ENCODE measurements at regions not wholly inside any gene's neighbourhood (a gene's known extent, or its start where the extent isn't known, plus 50 kb on each side); places are given as distances from the start of the nearest gene placed in this dataset.

DNA sequence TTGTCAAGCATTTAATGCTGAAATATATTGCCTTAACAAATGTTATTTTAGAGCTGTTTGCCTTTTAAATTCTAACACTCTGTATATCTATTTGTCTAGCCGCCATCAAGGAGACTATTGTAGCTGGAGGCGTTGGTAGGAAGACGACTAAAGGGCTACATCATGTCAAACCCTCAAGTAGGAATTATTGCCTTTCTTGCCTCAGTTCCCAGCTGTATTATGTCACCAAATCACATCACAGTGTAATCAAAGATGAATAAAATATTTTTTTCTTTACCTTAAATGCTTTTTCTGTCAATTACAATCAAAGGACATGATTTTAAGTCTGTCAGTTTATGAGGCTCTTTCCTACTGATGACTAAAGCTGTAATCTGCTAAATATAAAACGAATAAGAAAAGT is 233.1 kb downstream of the ZIC4 start:
- no peak overlapping the region for H3K27ac ChIP-seq (ENCODE audit: low read depth, low read length)
- H4K8ac ChIP-seq (ENCODE audit: low read depth, low read length) = no peak overlapping the region
- H3K27me3 ChIP-seq (ENCODE audit: insufficient read depth, low read length, poor library complexity) = no peaks in the 10 kb centered on the region
- no peak overlapping the region for H2BK5ac ChIP-seq (ENCODE audit: low read length)
- no peak overlapping the region for H3K4ac ChIP-seq (ENCODE audit: low read depth, low read length)
- no peak overlapping the region for H3K23ac ChIP-seq (ENCODE audit: low read length)
- H4K5ac ChIP-seq (ENCODE audit: low read length) = no peak overlapping the region
- H2BK15ac ChIP-seq (replicated peaks; ENCODE audit: low read depth) = no peak overlapping the region
- H3K4me1 ChIP-seq (ENCODE audit: control insufficient read depth, low read depth, low read length) = no peaks in the 10 kb centered on the region
- no peaks in the 10 kb centered on the region for H3K79me2 ChIP-seq (ENCODE audit: control insufficient read depth, insufficient read depth, low read length)
- no peak overlapping the region for H3K9ac ChIP-seq (ENCODE audit: low read length)
- no peak overlapping the region for H2AK5ac ChIP-seq (ENCODE audit: low read length)
- no peaks in the 10 kb centered on the region for H3K36me3 ChIP-seq (ENCODE audit: control insufficient read depth, insufficient read depth, low read length)
- no peak overlapping the region for H3K56ac ChIP-seq (ENCODE audit: low read length)
- H2BK120ac ChIP-seq (ENCODE audit: low read depth, low read length) = no peak overlapping the region
- H3K4me3 ChIP-seq (ENCODE audit: low read length) = no peak overlapping the region
- H3K79me1 ChIP-seq (ENCODE audit: low read length) = no peaks in the 10 kb centered on the region
- WGBS (ENCODE audit: extremely low coverage, insufficient coverage, low lambda C conversion rate) = no CpG with 5 or more reads among the region's 4 CpGs
- no peak overlapping the region for H3K4me2 ChIP-seq (ENCODE audit: low read length)
- no peak overlapping the region for H3K18ac ChIP-seq (ENCODE audit: low read length)
- DNase-seq = no peak

DNA sequence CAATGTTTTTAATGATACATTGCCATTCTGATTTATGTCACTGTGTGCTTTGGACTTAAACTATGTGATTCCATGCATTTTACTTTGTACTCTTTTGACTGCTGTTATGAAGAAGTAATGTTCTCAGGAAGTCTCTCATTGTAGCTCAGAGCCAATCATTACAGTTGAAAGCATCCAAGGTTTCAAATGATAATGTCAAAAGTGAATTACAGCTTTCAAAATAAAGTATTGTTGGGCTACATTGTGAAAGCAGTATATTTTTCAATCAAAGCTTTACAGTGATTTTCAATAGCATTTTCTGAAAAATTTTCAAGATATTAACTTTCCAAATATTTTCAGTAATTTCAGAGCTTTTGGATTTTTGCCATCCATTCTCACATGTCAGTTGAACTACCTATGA is 243.6 kb downstream of the ZIC4 start:
- H4K8ac ChIP-seq (ENCODE audit: low read depth, low read length) = no peak overlapping the region
- no peak overlapping the region for H2AK5ac ChIP-seq (ENCODE audit: low read length)
- no peak overlapping the region for H3K56ac ChIP-seq (ENCODE audit: low read length)
- H3K79me1 ChIP-seq (ENCODE audit: low read length) = no peaks in the 10 kb centered on the region
- H3K27ac ChIP-seq (ENCODE audit: low read depth, low read length) = no peak overlapping the region
- no peak overlapping the region for H3K4ac ChIP-seq (ENCODE audit: low read depth, low read length)
- H3K27me3 ChIP-seq (ENCODE audit: insufficient read depth, low read length, poor library complexity) = no peaks in the 10 kb centered on the region
- no peak overlapping the region for H3K23ac ChIP-seq (ENCODE audit: low read length)
- peaks cover 4% of the 10 kb centered on the region for H3K4me1 ChIP-seq (ENCODE audit: control insufficient read depth, low read depth, low read length)
- H2BK5ac ChIP-seq (ENCODE audit: low read length) = no peak overlapping the region
- H3K4me3 ChIP-seq (ENCODE audit: low read length) = no peak overlapping the region
- no peak overlapping the region for H4K5ac ChIP-seq (ENCODE audit: low read length)
- H3K9ac ChIP-seq (ENCODE audit: low read length) = no peak overlapping the region
- no peak overlapping the region for H3K4me2 ChIP-seq (ENCODE audit: low read length)
- H3K79me2 ChIP-seq (ENCODE audit: control insufficient read depth, insufficient read depth, low read length) = no peaks in the 10 kb centered on the region
- H2BK120ac ChIP-seq (ENCODE audit: low read depth, low read length) = no peak overlapping the region
- H3K18ac ChIP-seq (ENCODE audit: low read length) = no peak overlapping the region
- H3K36me3 ChIP-seq (ENCODE audit: control insufficient read depth, insufficient read depth, low read length) = no peaks in the 10 kb centered on the region
- no peak for DNase-seq
- H2BK15ac ChIP-seq (replicated peaks; ENCODE audit: low read depth) = no peak overlapping the region

DNA sequence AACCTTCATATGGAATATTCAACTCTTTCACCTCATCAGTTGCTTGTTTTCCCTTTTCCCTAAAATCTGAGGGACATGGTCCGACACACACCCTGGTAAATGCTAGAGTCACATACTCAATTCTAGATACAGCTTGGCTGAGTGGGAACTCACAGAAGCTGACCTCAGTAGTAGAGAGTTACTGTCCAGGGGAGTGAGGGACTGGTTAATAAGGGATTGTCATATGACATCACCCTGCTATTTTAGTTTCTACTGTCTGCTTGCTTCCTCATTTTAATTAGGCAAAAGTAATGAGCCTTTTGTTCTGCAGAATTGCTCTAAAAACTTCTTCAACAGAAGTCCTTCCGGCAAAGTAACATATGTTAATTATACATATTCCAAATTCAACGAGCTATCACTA is 244.5 kb downstream of the ZIC4 start:
- Histone ChIP-seq H3K27me3 (ENCODE audit: insufficient read depth, low read length, poor library complexity) (no peaks in the 10 kb centered on the region), H3K27ac (ENCODE audit: low read depth, low read length) (no peak overlapping the region), H3K4me2 (ENCODE audit: low read length) (no peak overlapping the region), H3K18ac (ENCODE audit: low read length) (no peak overlapping the region), H3K4me3 (ENCODE audit: low read length) (no peak overlapping the region), H4K5ac (ENCODE audit: low read length) (no peak overlapping the region), H3K36me3 (ENCODE audit: control insufficient read depth, insufficient read depth, low read length) (no peaks in the 10 kb centered on the region), H3K23ac (ENCODE audit: low read length) (no peak overlapping the region), H4K8ac (ENCODE audit: low read depth, low read length) (no peak overlapping the region), H3K79me2 (ENCODE audit: control insufficient read depth, insufficient read depth, low read length) (no peaks in the 10 kb centered on the region), H3K4ac (ENCODE audit: low read depth, low read length) (no peak overlapping the region), H3K4me1 (ENCODE audit: control insufficient read depth, low read depth, low read length) (peaks cover 4% of the 10 kb centered on the region), H2BK5ac (ENCODE audit: low read length) (no peak overlapping the region), H2BK120ac (ENCODE audit: low read depth, low read length) (no peak overlapping the region), H2AK5ac (ENCODE audit: low read length) (no peak overlapping the region), H2BK15ac (replicated peaks; ENCODE audit: low read depth) (no peak overlapping the region), H3K9ac (ENCODE audit: low read length) (no peak overlapping the region), H3K79me1 (ENCODE audit: low read length) (no peaks in the 10 kb centered on the region), H3K56ac (ENCODE audit: low read length) (no peak overlapping the region)
- no CpG with 5 or more reads among the region's 3 CpGs for WGBS (ENCODE audit: extremely low coverage, insufficient coverage, low lambda C conversion rate)
- DNase-seq = peak; percentile 12

DNA sequence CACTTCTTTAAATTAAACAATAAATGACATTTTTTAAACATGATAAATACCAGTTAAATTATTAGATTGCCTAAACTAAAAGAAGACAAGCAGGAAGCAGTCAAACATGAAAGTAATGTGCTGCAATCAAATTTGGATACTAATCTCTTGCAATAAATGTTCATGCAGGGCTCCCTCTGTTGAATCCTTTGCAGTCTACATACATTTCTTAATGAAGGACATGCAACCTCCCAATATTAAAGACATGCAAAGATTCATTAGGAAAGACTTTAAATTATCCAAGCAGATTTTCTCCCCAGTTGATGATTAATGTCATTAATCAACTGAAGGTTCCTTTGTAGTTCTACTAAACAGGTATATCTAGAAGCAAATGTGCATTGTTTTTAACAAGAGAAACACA is 245.4 kb downstream of the ZIC4 start:
- no peaks in the 10 kb centered on the region for H3K79me2 ChIP-seq (ENCODE audit: control insufficient read depth, insufficient read depth, low read length)
- no peak overlapping the region for H3K4me3 ChIP-seq (ENCODE audit: low read length)
- no peak overlapping the region for H3K4me2 ChIP-seq (ENCODE audit: low read length)
- H3K4me1 ChIP-seq (ENCODE audit: control insufficient read depth, low read depth, low read length) = peaks cover 4% of the 10 kb centered on the region
- H4K5ac ChIP-seq (ENCODE audit: low read length) = no peak overlapping the region
- H2BK120ac ChIP-seq (ENCODE audit: low read depth, low read length) = no peak overlapping the region
- no peak overlapping the region for H3K9ac ChIP-seq (ENCODE audit: low read length)
- H3K56ac ChIP-seq (ENCODE audit: low read length) = no peak overlapping the region
- H2BK5ac ChIP-seq (ENCODE audit: low read length) = no peak overlapping the region
- H3K27me3 ChIP-seq (ENCODE audit: insufficient read depth, low read length, poor library complexity) = no peaks in the 10 kb centered on the region
- no peak overlapping the region for H2AK5ac ChIP-seq (ENCODE audit: low read length)
- H3K4ac ChIP-seq (ENCODE audit: low read depth, low read length) = no peak overlapping the region
- no peak overlapping the region for H4K8ac ChIP-seq (ENCODE audit: low read depth, low read length)
- no peak overlapping the region for H3K27ac ChIP-seq (ENCODE audit: low read depth, low read length)
- H3K36me3 ChIP-seq (ENCODE audit: control insufficient read depth, insufficient read depth, low read length) = no peaks in the 10 kb centered on the region
- no peak overlapping the region for H3K23ac ChIP-seq (ENCODE audit: low read length)
- no peak overlapping the region for H2BK15ac ChIP-seq (replicated peaks; ENCODE audit: low read depth)
- H3K79me1 ChIP-seq (ENCODE audit: low read length) = no peaks in the 10 kb centered on the region
- no peak for DNase-seq
- no peak overlapping the region for H3K18ac ChIP-seq (ENCODE audit: low read length)

DNA sequence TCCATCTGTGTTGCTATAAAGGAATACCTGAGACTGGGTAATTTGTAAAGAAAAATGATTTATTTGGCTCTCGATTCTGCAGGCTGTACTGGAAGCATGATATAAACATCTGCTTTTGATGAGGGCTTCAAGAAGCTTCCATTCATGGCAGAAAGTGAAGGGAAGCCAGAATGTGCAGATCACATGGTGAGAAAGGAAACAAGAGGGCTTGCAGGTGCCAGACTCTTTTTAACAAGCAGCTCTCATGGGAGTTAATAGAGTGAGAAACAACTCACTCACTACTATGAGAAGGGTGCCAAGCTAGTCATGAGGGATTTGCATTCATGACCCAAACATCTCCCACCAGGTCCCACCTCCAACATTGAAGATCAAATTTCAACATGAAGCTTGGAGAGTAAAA is 247.2 kb downstream of the ZIC4 start:
- H3K27me3 ChIP-seq (ENCODE audit: insufficient read depth, low read length, poor library complexity) = no peaks in the 10 kb centered on the region
- no peak overlapping the region for H3K9ac ChIP-seq (ENCODE audit: low read length)
- H4K8ac ChIP-seq (ENCODE audit: low read depth, low read length) = no peak overlapping the region
- peak; percentile 29 for DNase-seq
- H3K4me2 ChIP-seq (ENCODE audit: low read length) = no peak overlapping the region
- no peaks in the 10 kb centered on the region for H3K79me1 ChIP-seq (ENCODE audit: low read length)
- no peak overlapping the region for H3K23ac ChIP-seq (ENCODE audit: low read length)
- no peak overlapping the region for H4K5ac ChIP-seq (ENCODE audit: low read length)
- H2BK120ac ChIP-seq (ENCODE audit: low read depth, low read length) = no peak overlapping the region
- no peak overlapping the region for H3K56ac ChIP-seq (ENCODE audit: low read length)
- H3K4me1 ChIP-seq (ENCODE audit: control insufficient read depth, low read depth, low read length) = peaks cover 4% of the 10 kb centered on the region
- H2BK5ac ChIP-seq (ENCODE audit: low read length) = no peak overlapping the region
- H3K36me3 ChIP-seq (ENCODE audit: control insufficient read depth, insufficient read depth, low read length) = no peaks in the 10 kb centered on the region
- no peak overlapping the region for H3K18ac ChIP-seq (ENCODE audit: low read length)
- no peak overlapping the region for H3K27ac ChIP-seq (ENCODE audit: low read depth, low read length)
- no peak overlapping the region for H2BK15ac ChIP-seq (replicated peaks; ENCODE audit: low read depth)
- no peak overlapping the region for H3K4ac ChIP-seq (ENCODE audit: low read depth, low read length)
- H2AK5ac ChIP-seq (ENCODE audit: low read length) = no peak overlapping the region
- H3K79me2 ChIP-seq (ENCODE audit: control insufficient read depth, insufficient read depth, low read length) = no peaks in the 10 kb centered on the region
- no CpG with 5 or more reads among the region's 1 CpG for WGBS (ENCODE audit: extremely low coverage, insufficient coverage, low lambda C conversion rate)
- no peak overlapping the region for H3K4me3 ChIP-seq (ENCODE audit: low read length)

DNA sequence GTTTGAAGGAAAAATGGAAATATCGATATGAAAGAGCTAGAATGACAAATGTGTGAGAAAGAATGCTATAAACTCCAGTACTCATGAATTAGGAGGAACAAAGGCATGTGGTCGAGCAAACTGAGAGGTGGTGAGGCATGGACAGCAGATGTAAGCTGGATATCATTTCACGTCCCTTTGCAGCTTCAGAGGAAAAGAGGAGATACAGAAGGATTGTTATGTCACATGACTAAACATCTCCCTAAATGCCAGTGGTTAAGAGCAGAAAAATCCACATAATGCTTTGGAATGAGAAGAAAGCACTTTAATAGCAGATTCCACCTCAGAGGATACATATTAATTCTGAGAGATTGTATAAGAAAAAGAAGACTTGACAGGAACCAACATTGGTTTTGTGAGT is 248.7 kb downstream of the ZIC4 start:
- no peak overlapping the region for H3K18ac ChIP-seq (ENCODE audit: low read length)
- H4K8ac ChIP-seq (ENCODE audit: low read depth, low read length) = no peak overlapping the region
- no peak overlapping the region for H2AK5ac ChIP-seq (ENCODE audit: low read length)
- no peaks in the 10 kb centered on the region for H3K79me1 ChIP-seq (ENCODE audit: low read length)
- H3K9ac ChIP-seq (ENCODE audit: low read length) = no peak overlapping the region
- no peak overlapping the region for H3K4me3 ChIP-seq (ENCODE audit: low read length)
- H2BK15ac ChIP-seq (replicated peaks; ENCODE audit: low read depth) = no peak overlapping the region
- no peak overlapping the region for H3K4me2 ChIP-seq (ENCODE audit: low read length)
- H4K5ac ChIP-seq (ENCODE audit: low read length) = no peak overlapping the region
- H3K79me2 ChIP-seq (ENCODE audit: control insufficient read depth, insufficient read depth, low read length) = no peaks in the 10 kb centered on the region
- H2BK5ac ChIP-seq (ENCODE audit: low read length) = no peak overlapping the region
- H3K23ac ChIP-seq (ENCODE audit: low read length) = no peak overlapping the region
- no peak overlapping the region for H3K4ac ChIP-seq (ENCODE audit: low read depth, low read length)
- H3K36me3 ChIP-seq (ENCODE audit: control insufficient read depth, insufficient read depth, low read length) = no peaks in the 10 kb centered on the region
- H3K56ac ChIP-seq (ENCODE audit: low read length) = no peak overlapping the region
- no peak overlapping the region for H3K27ac ChIP-seq (ENCODE audit: low read depth, low read length)
- H3K27me3 ChIP-seq (ENCODE audit: insufficient read depth, low read length, poor library complexity) = no peaks in the 10 kb centered on the region
- DNase-seq = no peak
- H3K4me1 ChIP-seq (ENCODE audit: control insufficient read depth, low read depth, low read length) = peaks cover 4% of the 10 kb centered on the region
- WGBS (ENCODE audit: extremely low coverage, insufficient coverage, low lambda C conversion rate) = no CpG with 5 or more reads among the region's 3 CpGs
- H2BK120ac ChIP-seq (ENCODE audit: low read depth, low read length) = no peak overlapping the region

All from mesendoderm (in vitro differentiated cells).